Suppressor macrophage treated with lipopolysaccharide for 4 hours (primary cell): ENCODE measurements at regions not wholly inside any gene's neighbourhood (a gene's known extent, or its start where the extent isn't known, plus 50 kb on each side); places are given as distances from the start of the nearest gene placed in this dataset.

Source experiments
- DNase-seq: peaks from one replicate; pipeline ENCODE4 v3.0.0-alpha.2; 2020

- no peak for DNase-seq
Observed at GRCh38 chrX:23548164-23548563, 119.1 kb upstream of the PRDX4 start.

- no peak for DNase-seq
Observed at GRCh38 chrX:23552303-23552702, 115.0 kb upstream of the PRDX4 start.

- DNase-seq = peak; percentile 20
Observed at GRCh38 chrX:23554304-23554703, 113.0 kb upstream of the PRDX4 start.

- peak; percentile 10 for DNase-seq
Observed at GRCh38 chrX:23557070-23557469, 110.2 kb upstream of the PRDX4 start.

GRCh38 chrX:23559975-23560374, 107.3 kb upstream of the PRDX4 start:
- DNase-seq = no peak

- no peak for DNase-seq
Observed at GRCh38 chrX:23570674-23571343, 96.5 kb upstream of the PRDX4 start.

GRCh38 chrX:23575281-23575680, 92.0 kb upstream of the PRDX4 start:
- DNase-seq = no peak

- DNase-seq = no peak
Observed at GRCh38 chrX:23578079-23578478, 89.2 kb upstream of the PRDX4 start.

GRCh38 chrX:23589496-23589895, 77.8 kb upstream of the PRDX4 start:
- no peak for DNase-seq

GRCh38 chrX:23592741-23593140, 74.6 kb upstream of the PRDX4 start:
- DNase-seq = no peak

GRCh38 chrX:23598575-23598974, 68.7 kb upstream of the PRDX4 start:
- no peak for DNase-seq

GRCh38 chrX:23603501-23603900, 63.8 kb upstream of the PRDX4 start:
- DNase-seq = no peak

- DNase-seq = no peak
Observed at GRCh38 chrX:23610495-23610894, 56.8 kb upstream of the PRDX4 start.

GRCh38 chrX:23612846-23613245, 54.4 kb upstream of the PRDX4 start:
- DNase-seq = no peak

GRCh38 chrX:23616361-23616760, 50.9 kb upstream of the PRDX4 start:
- DNase-seq = peak; percentile 10
